Right lobe of liver (tissue), 4 donors: ENCODE measurements at regions not wholly inside any gene's neighbourhood (a gene's known extent, or its start where the extent isn't known, plus 50 kb on each side); places are given as distances from the start of the nearest gene placed in this dataset.

Experiments
- POLR2A ChIP-seq: fragments of 450-650 bp; IDR thresholded peaks from one replicate; pipeline ENCODE4 v1.6.1; 2017; ENCODE audit warnings: antibody characterized with exemption, mild to moderate bottlenecking
- TF ChIP-seq, protein P1 (sequence below), 4 donors: fragments of 200-600 bp in 3 of 4; fragments of 450-650 bp in 1 of 4; IDR thresholded peaks; one replicate each; pipeline versions ENCODE4 v1.5.1 to v1.8.0; 2016 to 2022; ENCODE audit warnings: antibody characterized with exemption in 4 of 4, mild to moderate bottlenecking in 2 of 4
- donor health status: DM: no; HTN: no; CAD: no.
- donor health status: DM: no; HTN: no; CAD: no.
- donor health status: DM: no; HTN: yes; CAD: no.

GRCh38 chr11:128345316-128345715, 242.0 kb downstream of the ETS1 start:
- TF ChIP-seq, protein P1, sequence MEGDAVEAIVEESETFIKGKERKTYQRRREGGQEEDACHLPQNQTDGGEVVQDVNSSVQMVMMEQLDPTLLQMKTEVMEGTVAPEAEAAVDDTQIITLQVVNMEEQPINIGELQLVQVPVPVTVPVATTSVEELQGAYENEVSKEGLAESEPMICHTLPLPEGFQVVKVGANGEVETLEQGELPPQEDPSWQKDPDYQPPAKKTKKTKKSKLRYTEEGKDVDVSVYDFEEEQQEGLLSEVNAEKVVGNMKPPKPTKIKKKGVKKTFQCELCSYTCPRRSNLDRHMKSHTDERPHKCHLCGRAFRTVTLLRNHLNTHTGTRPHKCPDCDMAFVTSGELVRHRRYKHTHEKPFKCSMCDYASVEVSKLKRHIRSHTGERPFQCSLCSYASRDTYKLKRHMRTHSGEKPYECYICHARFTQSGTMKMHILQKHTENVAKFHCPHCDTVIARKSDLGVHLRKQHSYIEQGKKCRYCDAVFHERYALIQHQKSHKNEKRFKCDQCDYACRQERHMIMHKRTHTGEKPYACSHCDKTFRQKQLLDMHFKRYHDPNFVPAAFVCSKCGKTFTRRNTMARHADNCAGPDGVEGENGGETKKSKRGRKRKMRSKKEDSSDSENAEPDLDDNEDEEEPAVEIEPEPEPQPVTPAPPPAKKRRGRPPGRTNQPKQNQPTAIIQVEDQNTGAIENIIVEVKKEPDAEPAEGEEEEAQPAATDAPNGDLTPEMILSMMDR (IDR thresholded peaks at IDR 0.05) = no peak
- TF ChIP-seq POLR2A = no peak
